ENCODE measurements at regions not wholly inside any gene's neighbourhood (a gene's known extent, or its start where the extent isn't known, plus 50 kb on each side); places are given as distances from the start of the nearest gene placed in this dataset.

DNA sequence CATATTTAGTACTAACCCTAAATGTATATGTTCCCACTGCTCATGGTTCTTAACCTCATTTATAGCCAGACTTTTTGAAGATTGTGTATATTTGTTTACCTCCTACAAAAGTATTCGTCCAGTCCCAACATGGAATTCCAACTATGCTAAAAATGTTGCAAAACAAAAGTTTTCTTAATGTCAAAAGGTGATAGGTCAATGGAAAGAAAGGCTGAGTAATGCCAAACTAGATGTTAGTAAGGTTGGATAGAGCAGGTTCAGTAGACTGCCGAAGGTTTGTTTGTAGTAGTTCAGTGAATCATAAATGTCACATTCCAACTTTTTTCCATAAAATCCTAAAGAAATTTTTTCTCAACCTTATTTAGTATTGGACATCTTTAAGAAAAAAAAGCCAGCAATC lies 874.5 kb downstream of the FLRT2 start:
- no peak overlapping the region for H3K4me3 ChIP-seq (ENCODE audit: low read depth, low read length)
- TF ChIP-seq CTCF (IDR thresholded peaks at IDR 0.05; ENCODE audit: insufficient read depth, low read depth, low read length, missing control alignments) = no peak
- DNase-seq (ENCODE audit: low read depth) = no peak

- DNase-seq (ENCODE audit: low read depth) = no peak
- H3K4me3 ChIP-seq (ENCODE audit: low read depth, low read length) = no peak overlapping the region
- TF ChIP-seq CTCF (IDR thresholded peaks at IDR 0.05; ENCODE audit: insufficient read depth, low read depth, low read length, missing control alignments) = no peak
Observed at GRCh38 chr14:86402545-86402944, 872.6 kb downstream of the FLRT2 start.

DNA sequence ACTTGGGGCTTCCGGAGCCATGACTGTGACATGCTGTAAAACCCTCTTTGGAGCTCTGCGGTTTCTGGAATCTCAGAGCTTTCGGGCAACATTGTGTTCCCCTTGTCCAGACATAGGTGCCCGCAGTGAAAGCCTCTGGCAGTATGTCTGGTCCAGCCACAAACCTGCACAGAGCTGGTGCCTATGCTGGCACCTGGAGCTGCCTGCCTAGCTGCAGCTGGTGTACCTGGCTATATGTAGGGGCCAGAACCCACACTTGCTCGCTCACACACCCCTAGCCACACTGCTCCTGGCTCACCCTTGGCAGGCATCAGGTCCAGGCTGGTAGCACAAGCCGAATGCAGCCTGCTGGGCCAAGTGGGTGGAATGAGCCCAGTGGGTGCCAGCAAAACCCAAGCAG lies 861.1 kb downstream of the FLRT2 start:
- no peak overlapping the region for H3K4me3 ChIP-seq (ENCODE audit: low read depth, low read length)
- DNase-seq (ENCODE audit: low read depth) = no peak
- TF ChIP-seq CTCF (IDR thresholded peaks at IDR 0.05; ENCODE audit: insufficient read depth, low read depth, low read length, missing control alignments) = no peak

DNA sequence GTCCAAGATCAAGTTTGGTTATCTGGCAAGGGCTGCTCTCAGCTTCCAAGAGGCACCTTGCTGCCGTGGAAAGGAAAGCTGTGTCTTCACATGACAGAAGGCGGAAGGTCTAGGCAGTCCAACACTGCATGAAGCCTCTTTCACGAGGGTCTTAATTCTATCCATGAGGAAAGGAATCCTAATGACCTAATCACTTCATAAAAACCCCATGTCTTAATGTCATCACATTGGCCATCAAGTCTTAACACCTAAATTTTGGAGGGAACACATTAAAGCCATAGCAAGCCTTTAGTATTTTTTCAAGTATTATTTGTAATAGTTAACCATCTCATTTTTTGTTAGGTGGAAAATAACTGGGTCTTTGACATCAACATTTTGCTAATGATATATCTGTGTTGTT lies 858.3 kb downstream of the FLRT2 start:
- H3K4me3 ChIP-seq (ENCODE audit: low read depth, low read length) = no peak overlapping the region
- DNase-seq (ENCODE audit: low read depth) = no peak
- TF ChIP-seq CTCF (IDR thresholded peaks at IDR 0.05; ENCODE audit: insufficient read depth, low read depth, low read length, missing control alignments) = no peak

DNA sequence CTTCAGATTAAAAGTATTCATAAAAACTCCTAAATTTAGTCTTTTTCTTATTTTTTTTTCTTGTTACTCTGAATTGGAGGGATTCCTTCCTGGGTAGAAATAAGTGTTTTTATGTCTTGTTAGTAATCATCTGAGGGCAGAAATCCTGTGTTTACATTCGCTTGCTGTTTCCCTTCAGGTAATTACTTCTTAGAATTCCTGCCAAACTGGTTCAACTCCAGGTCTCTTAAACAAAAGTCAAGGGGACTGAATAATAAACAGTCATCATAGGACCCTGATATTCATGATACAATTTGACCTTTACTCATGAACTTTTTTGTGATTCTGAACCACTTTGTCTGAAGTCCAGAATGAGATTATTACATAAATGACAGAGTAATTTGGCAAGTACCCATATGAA lies 843.9 kb downstream of the FLRT2 start:
- no peak overlapping the region for H3K4me3 ChIP-seq (ENCODE audit: low read depth, low read length)
- DNase-seq (ENCODE audit: low read depth) = no peak
- TF ChIP-seq CTCF (IDR thresholded peaks at IDR 0.05; ENCODE audit: insufficient read depth, low read depth, low read length, missing control alignments) = no peak

DNA sequence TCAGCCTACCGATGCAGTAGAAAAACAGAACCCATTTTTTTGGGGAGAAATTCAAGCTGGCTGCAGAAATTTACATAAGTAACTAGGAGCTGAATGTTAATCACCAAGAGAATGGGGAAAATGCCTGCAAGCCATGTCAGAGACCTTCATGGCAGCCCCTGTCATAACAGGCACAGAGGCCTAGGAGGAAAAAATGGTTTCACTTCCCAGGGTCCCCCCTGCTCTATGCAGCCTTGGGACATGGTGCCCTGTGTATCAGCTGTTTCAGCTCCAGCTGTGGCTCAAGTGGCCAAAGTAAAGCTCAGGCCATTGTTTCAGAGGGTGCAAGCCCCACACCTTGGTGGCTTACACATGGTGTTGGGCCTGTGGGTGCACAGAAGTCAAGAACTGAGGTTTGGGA lies 842.5 kb downstream of the FLRT2 start:
- TF ChIP-seq CTCF (IDR thresholded peaks at IDR 0.05; ENCODE audit: insufficient read depth, low read depth, low read length, missing control alignments) = no peak
- H3K4me3 ChIP-seq (ENCODE audit: low read depth, low read length) = no peak overlapping the region
- DNase-seq (ENCODE audit: low read depth) = no peak

- DNase-seq (ENCODE audit: low read depth) = no peak
- TF ChIP-seq CTCF (IDR thresholded peaks at IDR 0.05; ENCODE audit: insufficient read depth, low read depth, low read length, missing control alignments) = no peak
- no peak overlapping the region for H3K4me3 ChIP-seq (ENCODE audit: low read depth, low read length)
Observed at GRCh38 chr14:86364634-86365033, 834.7 kb downstream of the FLRT2 start.

Measured in GM12865 (cell line).